B cell (primary cell): ENCODE measurements at regions not wholly inside any gene's neighbourhood (a gene's known extent, or its start where the extent isn't known, plus 50 kb on each side); places are given as distances from the start of the nearest gene placed in this dataset.

Experiments used
- ATAC-seq: fragments of 200-7000 bp; cut with Tn5 transposase; one replicate; pipeline ENCODE4 v1.10.0; 2021; ENCODE audit warnings: low read depth, mild to moderate bottlenecking, moderate number of reproducible peaks, moderate library complexity
- CTCF ChIA-PET: fragments of 350-600 bp; sonication (Branson Sonifier 250); formaldehyde crosslinking; loops from one replicate; lab custom pipeline; 2021; ENCODE audit warnings: antibody characterized with exemption, inconsistent platforms; lab: Charles Lee
- POLR2A ChIA-PET: fragments of 350-600 bp; sonication (Branson Sonifier 250); formaldehyde crosslinking; loops from one replicate; lab custom pipeline; 2021; ENCODE audit warnings: antibody characterized with exemption; lab: Charles Lee
- DNase-seq: peaks from one replicate; pipeline ENCODE4 v3.0.0; 2013
- H2AFZ ChIP-seq: 2 replicates; pipeline ENCODE4 v1.6.1; 2012; ENCODE audit warnings: mild to moderate bottlenecking, low read depth, low read length; ENCODE audit not compliant: insufficient read depth, poor library complexity, severe bottlenecking
- H3K27ac ChIP-seq, 2 donors: 1 replicate in 1 of 2; 2 replicates in 1 of 2; pipeline ENCODE4 v1.5.1; 2012 to 2013; ENCODE audit warnings: low read length in 2 of 2, mild to moderate bottlenecking in 2 of 2, moderate library complexity in 1 of 2
- H3K27me3 ChIP-seq, 4 experiments: fragments of 200-600 bp in 1 of 4; sonication (generic) in 1 of 4; replicated peaks in 1 of 4; 1 replicate in 2 of 4; 2 replicates in 2 of 4; pipeline versions ENCODE4 v1.6.1 to v1.7.0; 2013 to 2016; ENCODE audit warnings: low read length in 3 of 4, mild to moderate bottlenecking in 2 of 4, mixed read lengths in 1 of 4, moderate library complexity in 1 of 4; ENCODE audit not compliant: insufficient read depth in 4 of 4, control insufficient read depth in 3 of 4; ENCODE audit errors: control extremely low read depth in 1 of 4
- H3K36me3 ChIP-seq, 2 experiments: replicated peaks in 1 of 2; 1 replicate in 1 of 2; 2 replicates in 1 of 2; pipeline versions ENCODE4 v1.6.1 to v1.7.1; 2013; ENCODE audit warnings: low read length in 1 of 2; ENCODE audit not compliant: insufficient read depth in 2 of 2, control insufficient read depth in 1 of 2; ENCODE audit errors: control extremely low read depth in 1 of 2, extremely low read depth in 1 of 2
- H3K4me1 ChIP-seq, 2 donors: fragments of 200-600 bp in 1 of 2; sonication (generic) in 1 of 2; 1 replicate in 1 of 2; 2 replicates in 1 of 2; pipeline versions ENCODE4 v1.5.1 to v1.6.1; 2013 to 2017; ENCODE audit warnings: low read length in 2 of 2; ENCODE audit not compliant: control insufficient read depth in 2 of 2, insufficient read depth in 2 of 2
- H3K4me2 ChIP-seq: replicated peaks from 2 replicates; pipeline ENCODE3; 2012; ENCODE audit warnings: mild to moderate bottlenecking, low read depth, low read length; ENCODE audit not compliant: poor library complexity, severe bottlenecking
- H3K4me3 ChIP-seq, 5 experiments: fragments of 200-600 bp in 1 of 5; sonication (generic) in 1 of 5; 1 replicate in 3 of 5; 2 replicates in 2 of 5; pipeline versions ENCODE4 v1.5.1 to v1.7.0; 2011 to 2016; ENCODE audit warnings: low read length in 4 of 5, mild to moderate bottlenecking in 4 of 5, low read depth in 2 of 5, control low read depth in 1 of 5, moderate library complexity in 1 of 5; ENCODE audit not compliant: insufficient read depth in 1 of 5; ENCODE audit errors: control extremely low read depth in 1 of 5, extremely low read depth in 1 of 5
- H3K79me2 ChIP-seq: fragments of 200-600 bp; sonication (generic); one replicate; pipeline ENCODE4 v1.6.0; 2016; ENCODE audit warnings: low read length; ENCODE audit not compliant: control insufficient read depth, insufficient read depth
- H3K9ac ChIP-seq: fragments of 200-600 bp; sonication (generic); 2 replicates; pipeline ENCODE4 v1.6.1; 2017; ENCODE audit warnings: mild to moderate bottlenecking, low read length, moderate library complexity
- H3K9me3 ChIP-seq, 3 donors: one replicate each; pipeline versions ENCODE4 v1.6.1 to v1.7.1; 2013; ENCODE audit warnings: low read length in 2 of 3; ENCODE audit not compliant: control insufficient read depth in 2 of 3, insufficient read depth in 1 of 3; ENCODE audit errors: control extremely low read depth in 1 of 3
- H4K20me1 ChIP-seq: 2 replicates; pipeline ENCODE4 v1.6.0; 2012; ENCODE audit warnings: mild to moderate bottlenecking, low read length; ENCODE audit not compliant: insufficient read depth, control insufficient read depth, poor library complexity, severe bottlenecking
- H3K27ac Mint-ChIP-seq: one replicate; pipeline ENCODE4 v1.8.0; 2021; ENCODE audit warnings: mixed read lengths
- H3K27me3 Mint-ChIP-seq: one replicate; pipeline ENCODE4 v1.8.0; 2021; ENCODE audit warnings: mixed read lengths
- H3K4me1 Mint-ChIP-seq: one replicate; pipeline ENCODE4 v1.8.0; 2021; ENCODE audit warnings: mixed read lengths
- H3K4me3 Mint-ChIP-seq: one replicate; pipeline ENCODE4 v1.8.0; 2021; ENCODE audit warnings: mixed read lengths
- H3K9me3 Mint-ChIP-seq: one replicate; pipeline ENCODE4 v1.8.0; 2022; ENCODE audit warnings: mixed read lengths; ENCODE audit not compliant: insufficient read depth
- EZH2 ChIP-seq: IDR thresholded peaks from 2 replicates; pipeline ENCODE4 v1.6.1; 2012; ENCODE audit warnings: borderline replicate concordance, low read depth, mild to moderate bottlenecking, moderate library complexity, low read length; ENCODE audit not compliant: insufficient read depth, poor library complexity, severe bottlenecking
- WGBS: methylation state at CpG from one replicate; pipeline ENCODE4 v1.1.5; 2013; ENCODE audit warnings: missing lambda C conversion rate; ENCODE audit not compliant: insufficient coverage; 5-methylcytosine and 5-hydroxymethylcytosine counted together
- intact Hi-C: fragments of 100-400 bp; cut with micrococcal nuclease; formaldehyde crosslinking; loops from one replicate; pipeline ENCODE4 v1.10.0; 2022
- TF ChIP-seq, protein P1 (sequence below): fragments of 200-600 bp; IDR thresholded peaks from one replicate; pipeline ENCODE4 v1.8.0; 2022; ENCODE audit warnings: antibody characterized with exemption, mild to moderate bottlenecking

- Histone ChIP-seq H3K4me2 (peak overlapping the region; percentile 51), H3K9me3 (no peaks in the 10 kb centered on the region), H3K27ac (peak overlapping the region in 1 of 2 donors; percentile 74), H3K4me3 (no peak overlapping the region), H3K4me1 (peaks cover 91 to 95% of the 10 kb centered on the region in 2 donors), H4K20me1 (no peaks in the 10 kb centered on the region), H3K79me2 (no peaks in the 10 kb centered on the region), H3K9ac (no peak overlapping the region), H2AFZ (no peak overlapping the region), H3K27me3 (no peaks in the 10 kb centered on the region), H3K36me3 (no peaks in the 10 kb centered on the region)
- no peak for ATAC-seq
- Mint-ChIP-seq H3K9me3 (no peaks in the 10 kb centered on the region), H3K27me3 (no peaks in the 10 kb centered on the region), H3K27ac (peak overlapping the region; percentile 72), H3K4me3 (peak overlapping the region; percentile 53), H3K4me1 (peaks cover 82% of the 10 kb centered on the region)
- intact Hi-C loops: loop anchor here (1.0 kb wide), 1 partner anchor 8 kb away; no protein-coding TSS in a partner anchor
- WGBS: 66% methylated on average over 3 of the region's 6 CpGs
- DNase-seq: no peak
- ChIA-PET POLR2A (interaction anchor here (0.7 to 0.8 kb wide), 2 partner anchors 9 to 795 kb away, joined by 5 to 6 read pairs; no protein-coding TSS in a partner anchor), CTCF (interaction anchor here (0.9 to 4.0 kb wide), 6 partner anchors 11 to 99 kb away, joined by 3 to 26 read pairs (median 6); no protein-coding TSS in a partner anchor)
- TF ChIP-seq, protein P1, sequence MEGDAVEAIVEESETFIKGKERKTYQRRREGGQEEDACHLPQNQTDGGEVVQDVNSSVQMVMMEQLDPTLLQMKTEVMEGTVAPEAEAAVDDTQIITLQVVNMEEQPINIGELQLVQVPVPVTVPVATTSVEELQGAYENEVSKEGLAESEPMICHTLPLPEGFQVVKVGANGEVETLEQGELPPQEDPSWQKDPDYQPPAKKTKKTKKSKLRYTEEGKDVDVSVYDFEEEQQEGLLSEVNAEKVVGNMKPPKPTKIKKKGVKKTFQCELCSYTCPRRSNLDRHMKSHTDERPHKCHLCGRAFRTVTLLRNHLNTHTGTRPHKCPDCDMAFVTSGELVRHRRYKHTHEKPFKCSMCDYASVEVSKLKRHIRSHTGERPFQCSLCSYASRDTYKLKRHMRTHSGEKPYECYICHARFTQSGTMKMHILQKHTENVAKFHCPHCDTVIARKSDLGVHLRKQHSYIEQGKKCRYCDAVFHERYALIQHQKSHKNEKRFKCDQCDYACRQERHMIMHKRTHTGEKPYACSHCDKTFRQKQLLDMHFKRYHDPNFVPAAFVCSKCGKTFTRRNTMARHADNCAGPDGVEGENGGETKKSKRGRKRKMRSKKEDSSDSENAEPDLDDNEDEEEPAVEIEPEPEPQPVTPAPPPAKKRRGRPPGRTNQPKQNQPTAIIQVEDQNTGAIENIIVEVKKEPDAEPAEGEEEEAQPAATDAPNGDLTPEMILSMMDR: no peak
- TF ChIP-seq EZH2: no peak
These were observed 54.8 kb upstream of the CCDC167 start for GRCh38 chr6:37554480-37554819.

DNA sequence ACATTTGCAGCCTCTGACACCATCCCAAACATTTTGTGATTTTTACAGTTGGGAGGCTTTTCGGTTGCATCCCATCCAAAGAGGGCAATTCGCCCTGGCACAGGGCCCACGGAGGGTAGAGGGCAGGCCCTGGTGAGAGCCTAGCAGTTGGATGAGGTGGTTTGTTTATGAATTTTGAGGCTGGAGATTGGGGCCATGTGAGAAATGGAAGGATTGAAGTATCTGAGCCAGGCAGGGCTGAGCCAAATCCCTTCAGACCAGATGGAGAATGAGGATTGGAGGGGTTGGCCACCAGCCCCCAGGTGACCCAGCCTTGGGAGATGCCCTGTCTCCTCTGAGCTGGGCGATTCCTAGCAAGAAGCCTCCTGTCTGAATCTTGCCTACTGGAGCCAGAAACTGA lies 52.6 kb upstream of the CCDC167 start:
- H3K4me3 Mint-ChIP-seq: no peak overlapping the region
- H3K4me2 ChIP-seq: no peak overlapping the region
- no peaks in the 10 kb centered on the region for H3K9me3 Mint-ChIP-seq
- H3K27ac ChIP-seq: no peak overlapping the region
- ATAC-seq (no peak), DNase-seq (no peak)
- no peaks in the 10 kb centered on the region for H3K36me3 ChIP-seq
- POLR2A ChIA-PET: interaction anchor here (0.6 kb wide), 1 partner anchor 146 kb away, joined by 5 read pairs; no protein-coding TSS in a partner anchor
- no peaks in the 10 kb centered on the region for H3K79me2 ChIP-seq
- H3K27ac Mint-ChIP-seq: no peak overlapping the region
- intact Hi-C loops: loop anchor here (2.0 kb wide), 1 partner anchor 15 kb away; no protein-coding TSS in a partner anchor
- H3K27me3 ChIP-seq: no peaks in the 10 kb centered on the region
- WGBS: 81% methylated on average over 3 of the region's 4 CpGs
- peaks cover 91 to 95% of the 10 kb centered on the region in 2 donors for H3K4me1 ChIP-seq
- H3K4me3 ChIP-seq: no peak overlapping the region
- H3K4me1 Mint-ChIP-seq: peaks cover 80% of the 10 kb centered on the region
- H2AFZ ChIP-seq: no peak overlapping the region
- no peaks in the 10 kb centered on the region for H3K9me3 ChIP-seq
- CTCF ChIA-PET: no interaction called here
- H3K9ac ChIP-seq: no peak overlapping the region
- no peak for TF ChIP-seq EZH2
- TF ChIP-seq, protein P1: no peak
- no peaks in the 10 kb centered on the region for H4K20me1 ChIP-seq
- no peaks in the 10 kb centered on the region for H3K27me3 Mint-ChIP-seq
